GM12873 (cell line): ENCODE measurements at regions not wholly inside any gene's neighbourhood (a gene's known extent, or its start where the extent isn't known, plus 50 kb on each side); places are given as distances from the start of the nearest gene placed in this dataset.

Experiments used
- CTCF ChIP-seq: IDR thresholded peaks from 2 replicates; pipeline ENCODE4 v1.5.1; 2012; ENCODE audit warnings: low read depth, mild to moderate bottlenecking, moderate library complexity, low read length, control low read depth; ENCODE audit not compliant: insufficient read depth; ENCODE audit errors: missing control alignments

- no peak for TF ChIP-seq CTCF
Measured at GRCh38 chr5:135279328-135279727, 119.7 kb downstream of the MACROH2A1 start.

- TF ChIP-seq CTCF: no peak
Measured at GRCh38 chr5:135276151-135276550, 122.9 kb downstream of the MACROH2A1 start.

DNA sequence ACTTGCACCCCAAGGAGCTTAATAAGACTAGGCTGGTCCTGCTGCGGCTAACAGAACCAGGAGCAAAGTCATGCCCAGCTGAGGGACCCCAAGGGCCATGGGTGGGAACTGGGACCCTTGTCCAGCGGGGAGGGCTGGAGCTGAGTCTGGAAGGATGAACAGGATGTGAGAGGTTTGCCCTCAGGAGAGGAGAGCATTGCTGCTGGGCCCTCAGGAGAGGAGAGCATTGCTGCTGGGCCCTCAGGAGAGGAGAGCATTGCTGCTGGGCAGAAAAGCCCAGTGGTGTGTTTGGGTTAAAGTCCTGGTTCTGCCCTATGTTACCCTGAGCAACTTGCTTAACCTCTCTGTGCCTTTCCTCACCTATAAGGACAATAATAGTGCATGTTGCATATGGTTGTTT lies 125.8 kb downstream of the MACROH2A1 start:
- TF ChIP-seq CTCF: no peak

DNA sequence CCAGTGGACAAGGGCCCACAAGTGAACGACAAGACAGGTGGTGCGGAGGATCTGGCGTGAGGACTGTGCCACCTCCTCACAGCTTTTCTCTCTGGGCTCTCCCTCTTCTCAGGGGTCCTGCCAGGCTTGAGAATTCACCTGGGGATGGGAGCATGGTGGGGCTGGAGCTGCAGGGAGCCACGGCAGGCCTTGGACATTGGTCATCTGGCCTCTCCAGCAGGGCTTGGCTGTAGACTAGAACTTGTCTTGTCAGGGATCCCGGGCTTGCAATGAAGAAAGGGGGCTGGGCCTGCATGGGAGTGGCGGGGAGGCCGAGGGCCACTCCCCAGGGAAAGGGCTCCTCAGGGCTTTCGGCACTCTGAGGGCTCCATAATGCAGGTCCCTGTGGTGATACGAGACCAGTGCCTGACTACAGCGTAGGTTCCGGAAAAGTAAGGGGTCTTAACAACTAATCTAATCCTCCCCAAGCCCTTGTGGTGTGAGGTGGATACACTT lies 126.7 kb downstream of the MACROH2A1 start:
- no peak for TF ChIP-seq CTCF

DNA sequence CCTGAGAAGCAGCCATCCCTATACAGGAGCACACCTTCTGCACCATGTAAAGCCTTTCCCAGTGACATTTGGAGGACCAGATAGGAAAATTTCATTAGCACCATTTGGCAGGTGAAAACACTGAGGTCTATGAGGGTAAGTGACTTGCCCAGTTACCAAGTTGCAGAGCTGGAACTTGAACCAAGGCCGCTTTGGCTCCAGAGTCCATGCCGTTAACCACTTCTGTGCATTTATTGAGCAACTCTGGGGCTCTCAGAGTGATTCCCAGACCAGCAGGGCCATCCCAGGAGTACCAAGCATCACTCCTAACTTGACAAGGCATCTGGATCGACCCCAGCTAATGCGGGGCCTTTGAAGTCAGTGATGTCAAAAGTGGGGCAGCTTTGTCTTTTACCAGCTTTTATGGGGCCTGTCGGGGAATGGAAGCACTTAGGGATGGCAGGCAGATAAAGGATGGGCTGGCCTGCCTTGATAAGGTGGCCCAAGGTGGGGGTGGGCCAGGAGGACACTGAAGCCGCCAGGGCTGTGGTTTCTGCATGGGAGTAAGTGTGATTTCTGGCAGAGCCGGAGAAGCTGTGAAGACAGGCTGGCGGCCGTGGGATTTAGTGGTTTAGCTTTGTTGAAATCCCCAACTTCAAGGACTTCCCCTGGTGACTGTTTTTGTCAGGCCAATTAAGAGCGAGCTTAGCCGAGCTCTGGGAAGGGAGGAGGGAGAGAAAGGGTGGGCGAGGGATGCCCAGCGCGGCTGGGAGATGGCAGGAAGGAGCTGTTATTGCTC lies 127.3 kb downstream of the MACROH2A1 start:
- no peak for TF ChIP-seq CTCF

- TF ChIP-seq CTCF: no peak
Measured at GRCh38 chr5:135269931-135270421, 129.1 kb downstream of the MACROH2A1 start.

DNA sequence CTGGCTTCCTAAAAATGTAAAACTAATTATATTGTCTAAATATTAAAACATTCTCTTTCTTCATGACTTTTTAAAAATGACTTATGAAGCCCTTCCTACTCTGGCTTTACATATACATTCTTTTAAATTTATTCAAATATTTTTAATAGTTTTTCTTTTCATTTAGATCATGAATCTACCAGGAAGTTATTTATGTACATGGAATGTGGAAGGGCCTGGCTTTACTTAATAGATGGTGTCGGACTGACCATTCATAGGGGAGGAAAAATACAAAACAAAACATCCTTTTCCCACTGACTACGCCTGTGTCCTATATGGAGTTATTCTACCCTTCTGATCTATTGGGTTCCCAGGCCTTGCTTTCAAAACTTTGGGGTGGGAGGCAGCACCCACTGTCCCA lies 129.8 kb downstream of the MACROH2A1 start:
- TF ChIP-seq CTCF: no peak
